H1 (cell line): ENCODE measurements at regions not wholly inside any gene's neighbourhood (a gene's known extent, or its start where the extent isn't known, plus 50 kb on each side); places are given as distances from the start of the nearest gene placed in this dataset.

Source experiments
- CTBP2 ChIP-seq: IDR thresholded peaks from 2 replicates; pipeline ENCODE4 v1.7.0; 2011; ENCODE audit warnings: borderline replicate concordance, mild to moderate bottlenecking, moderate library complexity, mixed read lengths, low read length; ENCODE audit not compliant: insufficient read depth, insufficient read length
- KDM4A ChIP-seq: IDR thresholded peaks from one replicate; pipeline ENCODE4 v1.7.1; 2012; ENCODE audit warnings: low read depth, mild to moderate bottlenecking, moderate library complexity, low read length, inconsistent platforms; ENCODE audit not compliant: severe bottlenecking
- NANOG ChIP-seq: IDR thresholded peaks from 2 replicates; pipeline ENCODE4 v1.6.1; 2011; ENCODE audit warnings: low read length, low read depth, mild to moderate bottlenecking, inconsistent platforms; ENCODE audit not compliant: insufficient read depth, poor library complexity, severe bottlenecking
- RNF2 ChIP-seq: fragments of 200-900, 300-1000 bp; sonication (generic); IDR thresholded peaks from 2 replicates; pipeline ENCODE4 v1.7.1; 2016; ENCODE audit warnings: borderline replicate concordance, low read depth, mild to moderate bottlenecking, antibody characterized with exemption, low read length; ENCODE audit not compliant: poor library complexity, severe bottlenecking; ENCODE audit errors: missing control alignments
- SIN3A ChIP-seq, 2 experiments: IDR thresholded peaks in 1 of 2; conservative IDR thresholded peaks in 1 of 2; 2 replicates each; pipeline ENCODE4 v1.6.1; 2011 to 2012; ENCODE audit warnings: low read length in 2 of 2, improper control_type of control experiment in 1 of 2, low read depth in 1 of 2, mild to moderate bottlenecking in 1 of 2
- TAF1 ChIP-seq: IDR thresholded peaks from 2 replicates; pipeline ENCODE4 v1.6.1; 2011; ENCODE audit warnings: mild to moderate bottlenecking, low read depth, low read length
- TF ChIP-seq, protein P1 (sequence below): IDR thresholded peaks from 2 replicates; pipeline ENCODE4 v1.6.1; 2011; ENCODE audit warnings: low read depth, mild to moderate bottlenecking, low read length; ENCODE audit not compliant: insufficient read depth

DNA sequence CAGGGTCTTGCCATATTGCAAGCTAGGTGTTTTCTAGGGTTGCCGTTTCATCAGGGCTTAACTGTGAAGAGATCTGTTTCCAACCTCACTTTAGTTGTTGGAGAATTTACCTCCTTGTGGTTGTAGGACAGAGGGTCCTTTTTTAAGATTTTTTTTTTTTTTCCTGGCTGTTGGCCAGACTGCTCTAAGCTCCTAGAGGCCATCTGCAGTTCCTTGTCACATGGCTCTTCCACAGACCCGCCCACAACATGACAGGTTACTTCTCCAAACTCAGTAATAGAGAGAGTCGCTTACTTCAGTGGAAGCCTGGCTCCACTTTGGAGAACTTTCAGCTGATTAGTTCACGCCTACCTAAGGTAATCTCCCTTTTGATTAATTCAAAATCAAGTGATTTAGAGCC is 543.7 kb downstream of the DMRTA1 start (continued):
- TF ChIP-seq, protein P1, sequence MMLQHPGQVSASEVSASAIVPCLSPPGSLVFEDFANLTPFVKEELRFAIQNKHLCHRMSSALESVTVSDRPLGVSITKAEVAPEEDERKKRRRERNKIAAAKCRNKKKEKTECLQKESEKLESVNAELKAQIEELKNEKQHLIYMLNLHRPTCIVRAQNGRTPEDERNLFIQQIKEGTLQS, result no peak
- TF ChIP-seq SIN3A (conservative IDR thresholded peaks at IDR 0.05 in 1 of 2, IDR thresholded peaks at IDR 0.05 in 1 of 2; ENCODE audit: low read depth in 1 of 2, low read length in 2 of 2) (no peak), CTBP2 (no peak), KDM4A (no peak), NANOG (no peak), TAF1 (no peak), RNF2 (no peak)
